H9 (cell line): ENCODE measurements at regions not wholly inside any gene's neighbourhood (a gene's known extent, or its start where the extent isn't known, plus 50 kb on each side); places are given as distances from the start of the nearest gene placed in this dataset.

Experiments used
- DNase-seq: peaks from one replicate; pipeline ENCODE4 v3.0.0-alpha.2; 2017
- H2AFZ ChIP-seq: one replicate; pipeline ENCODE4 v1.6.1; 2013; ENCODE audit warnings: mild to moderate bottlenecking, low read length, control low read depth, moderate library complexity
- H2AK5ac ChIP-seq: 2 replicates; pipeline ENCODE4 v1.6.1; 2013; ENCODE audit warnings: low read length, control low read depth, mixed read lengths; ENCODE audit not compliant: insufficient read length
- H2BK120ac ChIP-seq: one replicate; pipeline ENCODE4 v1.6.1; 2013; ENCODE audit warnings: low read depth, mild to moderate bottlenecking, low read length, control low read depth, inconsistent platforms; ENCODE audit not compliant: poor library complexity, severe bottlenecking
- H2BK12ac ChIP-seq: 2 replicates; pipeline ENCODE4 v1.6.1; 2013; ENCODE audit warnings: low read length, control low read depth, mixed read lengths, low read depth; ENCODE audit not compliant: insufficient read length
- H2BK15ac ChIP-seq: 2 replicates; pipeline ENCODE4 v1.6.1; 2013; ENCODE audit warnings: low read depth, low read length, control low read depth
- H2BK20ac ChIP-seq: one replicate; pipeline ENCODE4 v1.6.1; 2013; ENCODE audit warnings: low read depth, mild to moderate bottlenecking, low read length, control low read depth, inconsistent platforms; ENCODE audit not compliant: poor library complexity, severe bottlenecking
- H2BK5ac ChIP-seq: 2 replicates; pipeline ENCODE4 v1.6.1; 2013; ENCODE audit warnings: low read length, control low read depth, mixed read lengths; ENCODE audit not compliant: insufficient read length
- H3K14ac ChIP-seq: 2 replicates; pipeline ENCODE4 v1.6.1; 2013; ENCODE audit warnings: low read length, control low read depth; ENCODE audit not compliant: insufficient read depth
- H3K18ac ChIP-seq: 2 replicates; pipeline ENCODE4 v1.6.1; 2013; ENCODE audit warnings: low read depth, mild to moderate bottlenecking, mixed read lengths, low read length, control low read depth; ENCODE audit not compliant: insufficient read length
- H3K23ac ChIP-seq: 2 replicates; pipeline ENCODE4 v1.6.1; 2013; ENCODE audit warnings: low read length, control low read depth, mixed read lengths, low read depth; ENCODE audit not compliant: insufficient read length
- H3K23me2 ChIP-seq: 2 replicates; pipeline ENCODE4 v1.6.1; 2013; ENCODE audit warnings: low read depth, mild to moderate bottlenecking, mixed read lengths, low read length, control low read depth; ENCODE audit not compliant: insufficient read length, poor library complexity, severe bottlenecking
- H3K27ac ChIP-seq: 2 replicates; pipeline ENCODE4 v1.5.1; 2013; ENCODE audit warnings: low read length, control low read depth, mixed read lengths, low read depth; ENCODE audit not compliant: insufficient read length
- H3K27me3 ChIP-seq: 2 replicates; pipeline ENCODE4 v1.6.1; 2013; ENCODE audit warnings: low read length, control low read depth, inconsistent platforms; ENCODE audit not compliant: insufficient read depth
- H3K4ac ChIP-seq: 2 replicates; pipeline ENCODE4 v1.6.1; 2013; ENCODE audit warnings: low read depth, mild to moderate bottlenecking, control low read depth, inconsistent platforms, low read length, moderate library complexity
- H3K4me1 ChIP-seq: 2 replicates; pipeline ENCODE4 v1.6.1; 2013; ENCODE audit warnings: low read length, control low read depth, inconsistent platforms; ENCODE audit not compliant: insufficient read depth
- H3K4me2 ChIP-seq: 2 replicates; pipeline ENCODE4 v1.6.1; 2013; ENCODE audit warnings: low read length, control low read depth, mixed read lengths; ENCODE audit not compliant: insufficient read length, insufficient read depth
- H3K56ac ChIP-seq: 2 replicates; pipeline ENCODE4 v1.6.1; 2013; ENCODE audit warnings: low read depth, mild to moderate bottlenecking, mixed read lengths, low read length, control low read depth; ENCODE audit not compliant: insufficient read length
- H3K79me1 ChIP-seq: 2 replicates; pipeline ENCODE4 v1.6.1; 2013; ENCODE audit warnings: low read depth, mild to moderate bottlenecking, moderate library complexity, low read length, control low read depth, inconsistent platforms; ENCODE audit not compliant: insufficient read depth, poor library complexity, severe bottlenecking
- H3K79me2 ChIP-seq: 2 replicates; pipeline ENCODE4 v1.6.1; 2013; ENCODE audit warnings: low read length, control low read depth, inconsistent platforms; ENCODE audit not compliant: insufficient read depth
- H3K9ac ChIP-seq: 2 replicates; pipeline ENCODE4 v1.6.1; 2013; ENCODE audit warnings: low read length, control low read depth, mixed read lengths; ENCODE audit not compliant: insufficient read length; ENCODE audit errors: extremely low read depth
- H3K9me3 ChIP-seq: one replicate; pipeline ENCODE4 v1.6.1; 2013; ENCODE audit warnings: low read depth, low read length, inconsistent platforms; ENCODE audit not compliant: control insufficient read depth
- H3T11ph ChIP-seq: one replicate; pipeline ENCODE4 v1.6.1; 2013; ENCODE audit warnings: mild to moderate bottlenecking, low read length, control low read depth, inconsistent platforms
- H4K20me1 ChIP-seq: one replicate; pipeline ENCODE4 v1.6.1; 2013; ENCODE audit not compliant: control insufficient read depth, insufficient read length, insufficient read depth
- H4K5ac ChIP-seq: 2 replicates; pipeline ENCODE4 v1.6.1; 2013; ENCODE audit warnings: low read depth, mild to moderate bottlenecking, mixed read lengths, low read length, control low read depth; ENCODE audit not compliant: insufficient read length
- H4K8ac ChIP-seq: replicated peaks from 2 replicates; pipeline ENCODE4 v1.6.1; 2013; ENCODE audit warnings: low read length, control low read depth, mixed read lengths, low read depth; ENCODE audit not compliant: insufficient read length
- H4K91ac ChIP-seq: 2 replicates; pipeline ENCODE4 v1.6.1; 2013; ENCODE audit warnings: low read depth, mild to moderate bottlenecking, moderate library complexity, mixed read lengths, low read length, control low read depth; ENCODE audit not compliant: insufficient read length
- H3K27ac Mint-ChIP-seq, 3 experiments: 2 replicates in 2 of 3; 3 replicates in 1 of 3; pipeline ENCODE4 v1.8.0; 2020 to 2021; ENCODE audit warnings: mixed read lengths in 3 of 3, mild to moderate bottlenecking in 1 of 3, moderate library complexity in 1 of 3
- H3K27me3 Mint-ChIP-seq: 2 replicates; pipeline ENCODE4 v1.8.0; 2021; ENCODE audit warnings: low read depth, mild to moderate bottlenecking, moderate library complexity, mixed read lengths
- H3K36me3 Mint-ChIP-seq, 3 experiments: 2 replicates in 2 of 3; 3 replicates in 1 of 3; pipeline ENCODE4 v1.8.0; 2020 to 2021; ENCODE audit warnings: low read depth in 3 of 3, mixed read lengths in 3 of 3; ENCODE audit not compliant: insufficient read depth in 1 of 3
- H3K4me1 Mint-ChIP-seq, 2 experiments: 2 replicates each; pipeline ENCODE4 v1.8.0; 2020; ENCODE audit warnings: mixed read lengths in 2 of 2
- H3K4me3 Mint-ChIP-seq, 2 experiments: 2 replicates in 1 of 2; 3 replicates in 1 of 2; pipeline ENCODE4 v1.8.0; 2020 to 2021; ENCODE audit warnings: mild to moderate bottlenecking in 2 of 2, mixed read lengths in 2 of 2, moderate library complexity in 1 of 2
- H3K9me3 Mint-ChIP-seq, 2 experiments: 2 replicates in 1 of 2; 3 replicates in 1 of 2; pipeline ENCODE4 v1.8.0; 2020; ENCODE audit warnings: mild to moderate bottlenecking in 2 of 2, mixed read lengths in 2 of 2, moderate library complexity in 1 of 2
- WGBS: extraction: QIAGEN DNeasy Blood & Tissue Kit; methylation state at CpG from one replicate; pipeline ENCODE4 v1.1.7; 2013; ENCODE audit warnings: missing lambda C conversion rate, low lambda C conversion rate, mixed read lengths; ENCODE audit not compliant: insufficient read length; ENCODE audit errors: extremely low coverage; 5-methylcytosine and 5-hydroxymethylcytosine counted together
- TF ChIP-seq, protein P1 (sequence below): fragments of 200-600 bp; sonication (generic); conservative IDR thresholded peaks from 3 replicates; pipeline ENCODE4 v1.8.0; 2021; ENCODE audit warnings: antibody characterized with exemption, mild to moderate bottlenecking

DNA sequence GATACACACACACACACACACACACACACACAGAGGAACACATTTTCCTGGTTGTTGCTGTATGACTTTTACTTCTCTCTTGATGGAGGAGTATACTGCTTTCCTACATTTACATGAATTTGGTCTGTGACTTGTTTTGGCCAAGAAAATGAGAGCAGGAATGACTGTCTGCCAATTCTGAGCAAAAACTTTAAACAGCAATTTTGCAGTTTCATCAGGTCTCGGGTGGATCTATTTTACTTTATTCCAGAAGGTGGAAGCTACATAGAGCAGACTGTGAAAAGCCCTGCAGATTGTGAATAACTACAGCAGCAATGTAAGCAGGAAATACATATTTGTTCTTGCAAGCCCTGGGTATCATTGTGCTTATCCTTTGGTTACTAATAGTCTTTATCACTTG lies 1350.0 kb upstream of the EPHA6 start:
- Histone ChIP-seq H3K14ac (no peak overlapping the region), H4K91ac (no peak overlapping the region), H3T11ph (no peak overlapping the region), H3K4me1 (peaks cover 2% of the 10 kb centered on the region; the same call in 1 of the 2 replicates), H3K4ac (no peak overlapping the region), H4K20me1 (no peaks in the 10 kb centered on the region), H3K56ac (no peak overlapping the region), H3K9me3 (no peaks in the 10 kb centered on the region), H3K18ac (no peak overlapping the region), H3K9ac (no peak overlapping the region), H2AFZ (no peak overlapping the region), H3K23ac (no peak overlapping the region), H4K5ac (no peak overlapping the region), H3K27ac (no peak overlapping the region), H3K79me2 (no peaks in the 10 kb centered on the region), H3K4me2 (no peak overlapping the region), H3K27me3 (no peaks in the 10 kb centered on the region), H4K8ac (no peak overlapping the region), H3K79me1 (no peaks in the 10 kb centered on the region), H2BK120ac (no peak overlapping the region), H2BK12ac (no peak overlapping the region), H3K23me2 (no peaks in the 10 kb centered on the region), H2BK5ac (no peak overlapping the region), H2BK20ac (no peak overlapping the region), H2AK5ac (no peak overlapping the region), H2BK15ac (no peak overlapping the region)
- Mint-ChIP-seq H3K4me3 (no peak overlapping the region), H3K27ac (no peak overlapping the region), H3K4me1 (peaks cover 8 to 20% of the 10 kb centered on the region in 2 experiments), H3K9me3 (no peaks in the 10 kb centered on the region), H3K36me3 (peaks cover 0 to 4% (median 0%) of the 10 kb centered on the region in 3 experiments; a peak in 3 of 7 replicates), H3K27me3 (no peaks in the 10 kb centered on the region)
- no peak for DNase-seq
- TF ChIP-seq, protein P1, sequence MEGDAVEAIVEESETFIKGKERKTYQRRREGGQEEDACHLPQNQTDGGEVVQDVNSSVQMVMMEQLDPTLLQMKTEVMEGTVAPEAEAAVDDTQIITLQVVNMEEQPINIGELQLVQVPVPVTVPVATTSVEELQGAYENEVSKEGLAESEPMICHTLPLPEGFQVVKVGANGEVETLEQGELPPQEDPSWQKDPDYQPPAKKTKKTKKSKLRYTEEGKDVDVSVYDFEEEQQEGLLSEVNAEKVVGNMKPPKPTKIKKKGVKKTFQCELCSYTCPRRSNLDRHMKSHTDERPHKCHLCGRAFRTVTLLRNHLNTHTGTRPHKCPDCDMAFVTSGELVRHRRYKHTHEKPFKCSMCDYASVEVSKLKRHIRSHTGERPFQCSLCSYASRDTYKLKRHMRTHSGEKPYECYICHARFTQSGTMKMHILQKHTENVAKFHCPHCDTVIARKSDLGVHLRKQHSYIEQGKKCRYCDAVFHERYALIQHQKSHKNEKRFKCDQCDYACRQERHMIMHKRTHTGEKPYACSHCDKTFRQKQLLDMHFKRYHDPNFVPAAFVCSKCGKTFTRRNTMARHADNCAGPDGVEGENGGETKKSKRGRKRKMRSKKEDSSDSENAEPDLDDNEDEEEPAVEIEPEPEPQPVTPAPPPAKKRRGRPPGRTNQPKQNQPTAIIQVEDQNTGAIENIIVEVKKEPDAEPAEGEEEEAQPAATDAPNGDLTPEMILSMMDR = no peak
- WGBS = no CpG with 5 or more reads among the region's 1 CpG
